HG03064 (cell line): ENCODE measurements at regions not wholly inside any gene's neighbourhood (a gene's known extent, or its start where the extent isn't known, plus 50 kb on each side); places are given as distances from the start of the nearest gene placed in this dataset.

Experiments used
- ATAC-seq: cut with Tn5 transposase; IDR thresholded peaks from one replicate; pipeline ENCODE4 v1.9.1; 2021; ENCODE audit warnings: low read depth; ENCODE audit not compliant: unreplicated experiment

DNA sequence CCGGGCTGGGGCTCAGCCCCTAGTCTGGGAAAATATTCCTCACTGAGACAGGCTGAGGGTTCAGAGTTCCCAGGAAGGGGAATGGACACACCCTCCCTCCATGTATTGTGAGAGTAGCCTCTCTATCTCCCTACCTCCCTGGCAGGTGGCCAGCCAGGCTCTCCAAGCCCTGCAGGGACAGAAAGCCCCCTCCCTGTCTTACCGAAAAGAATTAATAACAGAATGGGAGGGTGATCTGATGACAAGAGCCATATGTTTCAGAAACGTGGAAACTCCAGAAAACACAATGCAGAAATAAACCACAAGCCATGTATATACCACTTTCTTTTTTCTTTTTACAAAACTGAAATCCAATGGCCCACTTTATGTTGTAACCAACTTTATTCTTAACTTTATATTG lies 140.0 kb downstream of the CHST1 start:
- no peak for ATAC-seq

DNA sequence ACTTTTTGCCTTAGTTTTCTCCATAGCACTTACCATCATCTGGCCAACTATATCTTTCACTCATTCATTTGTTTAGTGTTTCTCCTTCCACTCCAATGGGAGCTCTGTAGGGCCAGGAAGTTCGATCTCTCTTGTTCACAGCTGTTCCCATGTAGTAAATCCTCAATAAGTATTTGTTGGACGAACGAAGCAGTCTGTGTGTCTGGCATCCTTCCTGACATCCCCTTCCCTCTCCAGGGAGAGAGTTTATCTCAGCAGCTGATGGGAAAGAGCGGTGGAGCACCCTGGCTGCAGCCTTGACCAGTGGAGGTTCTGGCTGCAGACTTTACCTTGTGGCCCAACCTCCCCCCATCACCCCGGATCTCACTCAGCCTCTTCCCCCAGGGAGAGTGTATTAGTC lies 141.7 kb downstream of the CHST1 start:
- no peak for ATAC-seq

DNA sequence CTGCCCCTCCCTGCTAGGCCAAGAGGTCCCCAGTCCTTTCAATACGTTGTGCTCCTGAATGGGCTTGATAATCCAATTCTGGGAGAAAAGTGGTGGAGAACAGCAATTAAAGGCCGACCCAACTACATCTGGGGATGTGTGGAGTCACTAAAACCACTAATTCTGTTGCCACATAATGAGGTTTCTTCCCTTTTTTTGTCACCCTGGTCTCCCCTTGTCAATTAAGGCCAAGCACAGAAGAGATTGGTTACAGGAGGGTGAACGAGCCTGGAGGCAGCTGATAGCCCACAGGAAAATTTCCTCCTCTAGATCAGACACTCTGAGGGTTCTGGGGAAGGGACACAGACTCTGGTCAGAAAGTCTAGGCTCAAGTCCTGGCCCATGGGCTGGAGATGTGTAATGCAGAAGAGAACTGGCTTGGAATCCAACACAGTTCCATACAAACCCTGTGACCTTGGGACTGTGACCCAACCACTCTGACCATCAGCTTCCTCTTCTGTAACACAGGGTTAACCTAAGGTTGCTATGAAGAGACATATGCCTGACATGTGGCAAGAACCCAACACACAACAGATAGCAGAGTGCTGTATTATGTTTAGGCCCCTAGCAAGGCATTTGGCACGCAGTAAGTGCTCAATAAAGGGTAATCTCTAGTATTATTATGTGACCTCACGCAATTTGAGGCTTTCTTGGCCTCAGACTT lies 146.4 kb downstream of the CHST1 start:
- ATAC-seq, result no peak

DNA sequence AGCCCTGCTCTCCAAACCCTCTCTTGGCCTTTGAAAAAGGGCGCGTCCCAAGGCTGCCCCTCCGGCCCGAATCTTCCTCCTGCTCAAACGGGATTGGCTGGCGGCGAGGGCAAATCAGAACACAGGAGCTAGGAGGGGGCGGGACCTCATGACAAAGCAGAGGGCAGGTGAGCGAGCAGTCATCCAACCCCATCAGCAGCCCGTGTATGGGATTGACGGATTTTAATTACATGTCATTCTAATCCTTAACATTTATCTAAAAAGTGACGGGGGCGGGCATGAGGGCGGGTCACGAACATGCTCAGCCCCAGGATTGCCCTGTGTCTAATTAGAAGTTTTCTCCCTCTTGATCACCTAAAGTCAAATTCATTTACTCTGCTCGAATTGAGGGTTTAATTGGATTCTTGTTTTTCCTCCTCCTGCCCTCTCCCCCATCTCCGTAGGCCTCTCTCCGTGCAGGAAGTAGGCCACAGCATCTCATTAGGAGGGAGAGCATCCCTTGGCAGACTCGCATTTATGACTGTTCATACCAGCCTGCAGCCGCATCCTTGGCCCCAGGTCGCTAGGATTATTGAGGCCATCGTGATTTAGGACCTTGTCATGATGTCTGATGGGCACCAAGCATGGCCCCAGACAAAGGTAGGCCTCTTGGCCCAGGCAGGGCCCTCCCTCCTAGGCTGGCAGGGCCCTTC lies 147.1 kb downstream of the CHST1 start:
- no peak for ATAC-seq

DNA sequence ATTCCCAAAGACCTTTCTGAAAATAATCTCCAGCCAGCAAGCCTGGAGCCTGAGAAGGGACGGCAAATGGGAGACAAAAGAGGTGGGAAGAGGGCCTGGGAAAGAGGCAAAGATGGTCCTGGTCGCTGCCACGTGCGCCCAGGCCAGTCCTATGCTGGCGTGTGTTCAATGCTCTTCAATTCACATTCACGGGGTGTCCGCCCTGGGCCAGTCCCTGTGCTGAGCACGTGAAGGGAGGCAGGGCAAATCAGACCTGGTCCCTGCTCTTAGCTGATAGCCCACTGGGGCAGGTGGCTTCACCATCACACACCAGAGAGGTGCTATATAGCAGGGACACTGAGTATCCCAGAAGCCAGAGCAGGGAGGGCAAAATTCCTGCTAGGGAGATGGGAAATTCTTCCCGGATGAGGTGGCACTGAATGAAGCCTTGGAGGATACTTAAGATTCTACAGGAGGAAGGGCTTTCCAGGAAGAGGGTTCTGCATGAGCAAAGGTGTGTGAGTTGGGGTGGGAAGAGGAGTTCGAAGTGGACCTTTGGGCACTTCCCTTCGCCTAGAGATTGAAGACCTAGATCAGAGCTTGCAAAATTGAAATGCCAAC lies 148.2 kb downstream of the CHST1 start:
- no peak for ATAC-seq

DNA sequence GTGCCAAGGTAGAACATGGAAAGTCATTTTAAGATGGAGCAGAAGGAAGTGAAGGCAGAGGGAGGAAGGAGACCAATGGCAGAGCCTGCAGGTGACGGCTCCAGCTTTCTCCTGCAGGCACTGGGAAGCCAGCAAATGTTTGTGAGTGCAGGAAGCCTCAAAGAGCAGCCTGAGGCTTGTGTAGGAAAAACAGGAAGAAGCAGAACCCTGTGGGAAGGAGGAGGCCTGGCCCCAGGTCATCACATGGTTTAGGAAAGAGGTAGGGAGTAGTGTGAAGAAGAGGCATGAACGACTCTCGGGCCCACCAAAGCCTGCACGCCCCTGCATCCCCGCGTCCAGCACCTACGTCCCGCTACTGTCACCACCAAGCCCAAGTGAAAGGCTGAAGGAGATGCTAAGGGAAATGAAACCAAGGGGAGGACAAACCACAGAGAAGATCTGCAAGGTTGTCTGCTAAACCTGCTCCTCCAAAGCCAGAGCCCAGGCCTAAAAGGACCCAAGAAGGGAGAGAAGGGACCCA lies 151.5 kb downstream of the CHST1 start:
- ATAC-seq, result no peak

DNA sequence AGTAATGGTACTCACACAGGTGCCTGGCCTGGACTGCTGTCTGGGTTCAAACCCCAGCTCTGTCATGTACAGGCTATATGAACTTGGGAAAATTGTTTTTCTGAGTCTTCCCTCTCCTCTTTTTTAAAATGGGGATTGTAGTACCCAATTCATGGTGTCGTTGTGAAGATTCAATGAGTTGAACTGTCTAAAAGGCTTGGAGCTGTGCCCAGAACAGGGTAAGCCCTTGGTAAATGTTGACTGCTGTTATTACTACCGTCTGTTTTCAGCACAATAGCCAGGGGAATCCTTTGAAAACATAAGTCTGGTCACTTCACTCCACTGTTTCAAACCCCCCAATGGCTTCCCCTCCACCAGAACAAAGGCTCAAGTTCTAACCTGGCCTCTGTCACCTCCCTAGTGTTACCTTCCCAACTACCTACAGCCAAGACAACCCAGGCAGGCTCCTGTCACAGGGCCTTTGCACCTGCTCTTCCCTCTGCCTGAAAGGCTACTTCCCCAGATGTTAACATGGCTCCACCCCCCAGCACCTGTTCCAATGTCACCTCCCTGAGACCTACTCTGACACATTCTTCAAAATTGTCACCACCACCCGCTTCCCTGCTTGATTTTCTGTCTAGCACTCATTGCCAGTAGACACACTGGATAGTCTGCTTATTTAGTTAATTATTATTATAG lies 152.8 kb downstream of the CHST1 start:
- no peak for ATAC-seq

DNA sequence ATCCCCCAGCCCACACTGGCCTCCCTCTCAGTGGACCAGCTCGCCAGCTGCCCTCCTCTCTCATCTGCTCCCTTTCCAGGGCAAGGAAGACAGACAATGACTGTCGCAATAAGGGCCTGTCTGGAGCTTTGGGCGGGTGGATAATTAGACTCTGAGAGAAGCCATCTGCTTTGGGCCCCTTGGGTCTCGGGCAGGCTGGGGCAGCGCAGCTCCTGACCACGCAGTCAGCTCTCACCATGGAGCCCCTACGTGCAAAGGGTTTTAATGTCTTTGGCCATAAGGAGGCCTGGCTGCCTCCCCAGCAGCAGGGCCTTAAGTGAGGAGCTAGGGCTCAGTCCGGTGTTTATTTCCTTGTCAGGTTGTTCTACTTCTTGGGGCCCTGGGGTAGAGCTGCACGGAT lies 153.9 kb downstream of the CHST1 start:
- no peak for ATAC-seq

DNA sequence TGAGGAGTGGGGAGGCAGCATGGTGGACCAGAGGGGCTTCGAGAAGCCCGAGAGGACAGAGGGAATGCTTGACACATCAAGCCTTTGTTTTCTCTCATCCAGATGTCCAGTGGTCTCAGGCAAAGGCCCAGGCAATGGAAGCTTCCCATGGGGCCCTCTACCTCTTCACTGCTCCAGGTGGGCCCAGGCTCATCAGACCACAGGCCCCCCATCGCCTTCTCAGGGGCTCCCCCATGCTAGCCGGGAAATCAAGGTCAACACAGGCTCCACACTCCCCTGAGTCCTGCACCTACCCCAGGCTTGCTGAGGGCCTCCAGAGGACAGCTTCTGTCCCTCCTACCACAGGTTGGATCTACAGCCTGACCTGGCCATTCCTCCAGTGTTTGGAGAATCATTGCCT lies 157.5 kb downstream of the CHST1 start:
- ATAC-seq, result no peak

DNA sequence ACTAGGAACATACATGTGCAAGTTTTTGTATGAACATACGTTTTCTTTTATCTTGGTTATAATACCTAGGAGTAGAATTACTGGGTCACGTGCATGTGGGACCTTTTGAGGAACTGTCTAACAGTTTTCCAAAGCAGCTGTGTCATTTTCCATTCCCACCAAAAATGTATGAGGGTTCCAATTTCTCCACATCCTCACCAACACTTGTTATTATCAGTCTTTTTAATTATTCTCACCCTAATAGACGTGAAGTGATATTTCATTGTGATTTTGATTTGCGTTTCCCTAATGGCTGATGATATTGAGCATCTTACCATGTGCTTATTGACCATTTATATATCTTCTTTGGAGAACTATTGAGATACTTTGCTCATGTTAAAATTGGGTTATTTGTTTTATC lies 162.1 kb downstream of the CHST1 start:
- ATAC-seq, result no peak

DNA sequence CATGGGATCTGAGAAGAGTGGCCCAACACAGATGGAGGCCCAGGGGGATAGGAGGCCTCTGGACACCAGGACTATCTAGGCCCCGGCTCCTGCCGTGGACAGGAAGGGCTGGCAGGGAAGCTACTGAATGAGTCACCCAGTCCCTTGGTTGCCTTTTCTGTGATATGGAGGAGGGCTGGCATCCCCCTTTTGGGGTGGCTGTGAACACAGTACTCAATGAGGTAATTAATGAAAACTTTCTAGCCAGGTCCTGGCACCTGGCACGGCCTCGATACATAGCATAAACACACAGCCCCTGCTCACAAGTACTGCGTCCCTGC lies 163.2 kb downstream of the CHST1 start:
- ATAC-seq, result no peak

DNA sequence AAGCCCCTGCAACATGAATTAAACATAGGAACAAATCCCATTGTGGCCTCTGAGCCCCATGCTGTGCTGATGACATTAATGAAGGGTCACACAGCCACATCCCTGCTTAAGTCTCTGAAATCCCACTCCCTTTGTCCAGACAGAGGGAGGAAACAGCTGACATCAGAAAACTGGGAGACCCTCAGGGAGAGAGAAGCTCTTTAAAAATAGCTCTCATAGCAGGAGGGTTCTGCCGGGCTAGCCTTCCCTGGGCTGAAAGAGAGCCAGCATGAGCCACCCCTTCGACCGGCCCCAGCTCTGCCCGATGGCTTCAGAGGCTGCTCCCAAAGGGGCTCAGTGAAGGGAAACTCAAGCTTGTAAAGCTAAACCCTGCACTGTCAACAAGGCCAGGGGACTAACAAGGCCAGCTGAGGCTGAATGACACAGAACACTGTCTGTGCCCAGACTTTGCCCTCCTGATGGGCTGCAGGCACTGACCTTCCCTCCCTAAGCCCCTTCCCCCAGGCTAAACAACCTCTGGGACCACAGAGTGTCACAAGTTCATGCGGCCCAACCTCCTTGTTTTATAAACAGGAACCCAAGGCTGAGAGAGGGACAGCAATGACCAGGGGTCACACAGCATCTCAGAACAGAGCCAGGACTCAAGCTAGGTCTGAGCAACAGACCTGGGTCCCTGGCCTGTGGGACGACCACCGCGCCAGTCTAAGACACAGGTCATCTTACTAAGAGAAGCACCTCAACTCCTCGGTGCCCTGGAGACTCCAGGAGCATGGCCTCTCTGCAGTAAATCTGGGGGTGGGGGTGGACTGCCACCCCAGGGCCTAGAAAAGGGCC lies 163.8 kb downstream of the CHST1 start:
- ATAC-seq, result no peak

DNA sequence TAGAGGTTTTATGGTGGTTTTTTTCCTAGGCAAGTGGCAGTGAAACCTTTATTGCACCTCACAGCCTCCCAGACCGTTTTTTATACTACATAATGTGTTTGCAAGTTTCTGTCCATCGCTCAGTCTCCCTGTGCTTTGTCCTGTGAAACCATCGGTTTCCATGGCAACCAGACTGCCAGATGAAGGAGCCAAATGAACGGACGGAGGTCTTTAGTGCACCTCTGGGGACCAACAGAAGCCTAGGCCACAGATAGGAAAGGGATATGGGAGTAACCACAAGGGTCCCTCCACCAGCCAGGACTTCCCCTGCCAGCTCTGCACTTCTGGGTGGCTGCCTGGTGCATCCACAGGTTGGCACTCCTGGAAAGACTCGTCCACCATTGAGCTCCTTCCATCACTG lies 165.0 kb downstream of the CHST1 start:
- no peak for ATAC-seq

DNA sequence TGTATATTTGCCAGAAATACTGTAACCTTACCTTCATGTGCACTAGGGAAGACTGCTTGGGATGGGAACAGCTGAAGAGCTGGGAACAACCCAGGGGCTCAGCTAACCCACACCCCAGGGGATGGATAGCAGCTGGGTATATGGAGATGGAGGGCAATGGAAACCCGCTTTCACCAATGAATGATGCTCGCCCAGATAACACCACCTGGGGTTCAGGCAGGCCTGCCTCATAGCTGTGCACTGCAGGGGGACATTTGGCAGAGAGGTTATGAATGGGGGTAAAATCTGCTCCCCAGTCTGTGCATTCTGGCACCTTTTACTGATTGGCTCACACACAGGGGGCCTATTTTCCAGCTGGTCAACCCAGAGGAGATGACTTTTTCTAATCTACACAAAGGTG lies 170.7 kb downstream of the CHST1 start:
- ATAC-seq, result no peak

DNA sequence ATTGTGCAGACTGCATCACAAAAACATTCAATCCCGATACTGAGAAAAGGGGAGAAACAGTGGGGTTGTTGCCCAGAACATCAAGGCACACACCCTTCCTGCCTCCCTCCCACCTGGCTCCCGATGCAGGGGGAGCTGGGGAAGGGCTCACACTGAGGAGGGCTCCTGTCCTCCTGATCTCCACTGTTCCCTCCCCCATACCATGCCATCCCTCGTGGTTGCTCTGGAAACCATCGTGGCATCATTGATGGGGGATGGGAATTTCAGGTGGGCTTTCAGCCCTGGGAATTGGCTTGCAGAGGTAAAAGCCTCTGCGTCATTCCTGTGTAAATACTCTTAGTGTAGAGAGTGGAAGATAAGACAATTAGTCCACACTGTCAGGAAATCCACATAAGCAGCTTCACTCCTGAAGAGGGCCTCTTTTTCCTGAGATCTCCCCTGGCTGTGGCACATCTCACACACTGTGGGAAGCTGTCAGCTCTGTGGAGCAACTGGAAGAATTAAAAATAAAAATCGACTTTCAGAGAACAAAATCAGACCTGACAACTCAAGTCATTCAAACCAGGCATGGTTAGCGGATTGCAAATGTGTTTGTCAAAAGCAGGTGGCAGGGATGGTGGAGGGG lies 176.0 kb downstream of the CHST1 start:
- ATAC-seq, result no peak

DNA sequence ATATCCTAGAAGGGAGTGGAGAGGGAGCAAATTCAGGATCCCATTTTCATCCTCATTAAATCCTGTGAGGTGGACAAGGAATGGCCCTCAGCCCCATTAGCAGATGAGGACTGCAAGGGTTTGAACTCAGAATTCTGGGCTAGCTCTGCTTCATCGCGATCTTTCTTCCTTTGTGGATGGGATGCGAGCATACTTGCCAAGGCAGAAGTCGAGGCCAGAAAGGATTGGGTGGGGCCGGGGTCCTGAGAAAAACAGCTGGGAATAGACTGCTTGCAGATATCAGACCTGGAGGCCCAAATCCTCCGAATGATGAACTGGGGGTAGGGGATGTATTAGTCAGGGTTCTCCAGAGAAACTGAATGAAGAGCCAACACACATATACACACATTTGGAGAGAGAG lies 179.0 kb downstream of the CHST1 start:
- ATAC-seq, result no peak

DNA sequence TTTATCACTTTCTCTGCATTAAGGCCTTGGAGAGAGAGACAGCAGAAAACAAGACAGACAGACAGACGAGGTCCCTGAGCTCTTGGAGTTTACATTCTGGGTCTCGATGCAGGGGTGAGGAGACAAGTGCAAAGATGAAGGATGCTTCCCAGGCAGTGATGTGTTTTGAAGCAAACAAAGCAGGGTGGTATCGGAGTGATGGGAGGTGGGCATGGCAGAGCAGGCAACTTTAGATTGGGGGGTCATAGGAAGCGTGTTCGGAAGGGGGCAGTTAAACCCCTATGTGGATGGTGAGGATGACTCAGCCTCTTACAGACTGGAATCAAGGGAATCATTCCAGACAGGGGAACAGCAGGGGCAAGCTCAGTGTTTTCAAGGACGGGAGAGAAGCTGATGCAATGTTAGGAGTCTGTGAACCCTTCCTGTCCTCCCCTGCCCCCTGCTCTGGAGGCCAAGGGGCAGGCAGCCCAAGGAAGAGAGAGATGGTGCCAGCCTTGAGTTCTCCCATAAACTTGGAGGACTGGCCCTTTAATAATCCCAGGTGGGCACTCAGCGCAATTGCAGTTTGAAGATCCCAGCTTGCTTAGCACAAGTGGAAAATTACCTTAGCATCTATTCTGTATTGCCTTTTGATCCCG lies 180.2 kb downstream of the CHST1 start:
- ATAC-seq, result no peak

DNA sequence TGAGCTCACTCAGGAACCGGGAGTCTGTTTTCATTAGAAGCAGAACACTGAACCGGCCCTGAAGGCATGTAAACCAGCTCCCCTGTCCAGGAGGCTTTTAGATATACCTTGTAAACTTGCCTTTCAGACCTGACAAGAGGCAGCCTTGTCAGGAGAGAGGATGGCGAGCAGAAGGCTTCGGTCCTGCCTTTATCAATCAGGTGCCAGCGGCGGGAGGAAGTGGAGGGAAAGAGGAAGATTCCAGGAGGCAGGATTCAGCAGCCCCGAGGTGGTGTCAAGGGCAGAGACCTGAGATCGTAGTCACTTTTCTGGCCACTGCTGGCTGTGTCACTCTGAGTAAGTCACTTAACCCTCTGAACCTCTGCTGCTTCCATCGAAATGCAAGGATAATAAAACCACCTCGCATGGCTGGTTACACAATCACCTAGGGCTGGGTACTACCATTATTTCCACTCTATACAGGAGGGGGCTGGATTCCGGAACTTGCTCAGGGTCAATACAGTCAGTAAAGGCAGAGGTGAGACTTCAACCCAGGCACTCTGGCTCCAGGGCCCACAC lies 181.0 kb downstream of the CHST1 start:
- ATAC-seq, result no peak

DNA sequence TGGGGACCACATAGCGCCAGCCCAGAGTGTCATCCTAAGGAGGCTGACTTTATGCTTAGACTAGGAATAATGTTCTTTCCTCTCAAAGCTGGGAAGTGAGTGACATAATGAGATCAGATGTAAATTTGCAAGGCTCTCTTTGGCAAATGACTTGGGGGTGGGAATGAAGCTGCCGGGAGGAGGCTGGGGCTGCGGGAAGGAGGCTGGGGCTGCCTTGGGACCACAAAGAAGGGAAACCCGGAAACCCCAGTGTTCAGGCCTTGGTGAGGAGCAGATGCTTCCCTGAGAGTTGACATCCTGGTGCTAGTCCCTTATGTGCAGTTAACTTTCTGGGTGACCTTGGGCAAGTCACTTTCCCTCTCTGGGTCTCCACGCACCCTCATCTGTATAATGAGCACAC lies 182.0 kb downstream of the CHST1 start:
- ATAC-seq, result no peak
